DND-41 (cell line): ENCODE measurements at regions not wholly inside any gene's neighbourhood (a gene's known extent, or its start where the extent isn't known, plus 50 kb on each side); places are given as distances from the start of the nearest gene placed in this dataset.
A peak's percentile ranks its signal among the peaks of the same experiment; 100 is the strongest.

Experiments used
- ATAC-seq: fragments of 200-7000 bp; cut with Tn5 transposase; 3 replicates; pipeline ENCODE4 v1.9.1; 2021; ENCODE audit warnings: low read depth; ENCODE audit not compliant: insufficient read depth
- DNase-seq: peaks from one replicate; pipeline ENCODE4 v3.0.0-alpha.2; 2020
- H2AFZ ChIP-seq: 2 replicates; pipeline ENCODE4 v1.6.0; 2012; ENCODE audit warnings: low read depth, low read length
- H3K27ac ChIP-seq: 2 replicates; pipeline ENCODE4 v1.5.1; 2012; ENCODE audit warnings: low read length, inconsistent platforms
- H3K27me3 ChIP-seq: fragments of 200-600 bp; sonication (generic); 2 replicates; pipeline ENCODE4 v1.6.0; 2012; ENCODE audit warnings: low read length, mild to moderate bottlenecking, inconsistent platforms; ENCODE audit not compliant: insufficient read depth, poor library complexity
- H3K36me3 ChIP-seq: 2 replicates; pipeline ENCODE4 v1.5.1; 2012; ENCODE audit warnings: low read length, inconsistent platforms; ENCODE audit not compliant: insufficient read depth
- H3K4me1 ChIP-seq: 2 replicates; pipeline ENCODE4 v1.5.1; 2012; ENCODE audit warnings: mild to moderate bottlenecking, low read length; ENCODE audit not compliant: insufficient read depth
- H3K4me2 ChIP-seq: 2 replicates; pipeline ENCODE4 v1.6.0; 2012; ENCODE audit warnings: mild to moderate bottlenecking, moderate library complexity, low read length, inconsistent platforms; ENCODE audit not compliant: insufficient read depth
- H3K4me3 ChIP-seq, 2 experiments: fragments of 200-600 bp in 1 of 2; shearing (Covaris generic) in 1 of 2; 2 replicates each; pipeline ENCODE4 v1.5.1; 2012 to 2016; ENCODE audit warnings: inconsistent platforms in 2 of 2, low read length in 2 of 2, mild to moderate bottlenecking in 2 of 2, low read depth in 1 of 2, moderate library complexity in 1 of 2
- H3K79me2 ChIP-seq: 2 replicates; pipeline ENCODE4 v1.6.0; 2012; ENCODE audit warnings: low read length, inconsistent platforms; ENCODE audit not compliant: insufficient read depth
- H3K9ac ChIP-seq: 2 replicates; pipeline ENCODE4 v1.6.0; 2012; ENCODE audit warnings: low read depth, mild to moderate bottlenecking, inconsistent platforms, low read length, moderate library complexity
- H3K9me3 ChIP-seq: 2 replicates; pipeline ENCODE4 v1.5.1; 2012; ENCODE audit warnings: low read length, moderate library complexity, mild to moderate bottlenecking, inconsistent platforms; ENCODE audit not compliant: insufficient read depth, severe bottlenecking
- H4K20me1 ChIP-seq: 2 replicates; pipeline ENCODE4 v1.6.0; 2012; ENCODE audit warnings: low read length; ENCODE audit not compliant: insufficient read depth
- CTCF ChIP-seq: IDR thresholded peaks from 2 replicates; pipeline ENCODE4 v1.5.1; 2012; ENCODE audit warnings: borderline replicate concordance, low read length, moderate library complexity, mild to moderate bottlenecking; ENCODE audit not compliant: poor library complexity, severe bottlenecking; ENCODE audit errors: extremely low read depth
- EZH2 ChIP-seq: IDR thresholded peaks from 3 replicates; pipeline ENCODE4 v1.6.1; 2012; ENCODE audit warnings: borderline replicate concordance, low read depth, mild to moderate bottlenecking, moderate library complexity, low read length, inconsistent platforms; ENCODE audit not compliant: severe bottlenecking

- Histone ChIP-seq H3K4me3 (no peak overlapping the region), H4K20me1 (no peaks in the 10 kb centered on the region), H3K4me2 (no peak overlapping the region), H3K9ac (no peak overlapping the region), H3K36me3 (no peaks in the 10 kb centered on the region), H3K27me3 (no peaks in the 10 kb centered on the region), H2AFZ (no peak overlapping the region), H3K9me3 (no peaks in the 10 kb centered on the region), H3K79me2 (no peaks in the 10 kb centered on the region), H3K27ac (no peak overlapping the region), H3K4me1 (peaks cover 16% of the 10 kb centered on the region)
- ATAC-seq (no peak), DNase-seq (no peak)
- TF ChIP-seq CTCF = no peak
- TF ChIP-seq EZH2 = no peak
These were observed 53.1 kb upstream of the XCR1 start for GRCh38 chr3:46080124-46080968.

GRCh38 chr3:46078712-46079400 is 51.6 kb upstream of the XCR1 start:
- ATAC-seq = peak; percentile 98
- H2AFZ ChIP-seq = peak overlapping the region; percentile 27; the same call in 1 of the 2 replicates
- H3K27me3 ChIP-seq = no peaks in the 10 kb centered on the region
- no peaks in the 10 kb centered on the region for H3K79me2 ChIP-seq
- H3K4me3 ChIP-seq = peak overlapping the region in 1 of 2 experiments; percentile 31; a peak in 2 of 4 replicates
- peak; percentile 93 for DNase-seq
- H3K27ac ChIP-seq = peak overlapping the region; percentile 64
- no peaks in the 10 kb centered on the region for H3K36me3 ChIP-seq
- peak overlapping the region; percentile 54 for H3K4me2 ChIP-seq
- TF ChIP-seq EZH2 = no peak
- peak; percentile 100 for TF ChIP-seq CTCF
- peaks cover 16% of the 10 kb centered on the region for H3K4me1 ChIP-seq
- no peaks in the 10 kb centered on the region for H3K9me3 ChIP-seq
- no peaks in the 10 kb centered on the region for H4K20me1 ChIP-seq
- 0 out of 2 replicates have a peak overlapping the region, but pooled peaks have one; percentile 22 for H3K9ac ChIP-seq
